Neutrophil (primary cell): ENCODE measurements at regions not wholly inside any gene's neighbourhood (a gene's known extent, or its start where the extent isn't known, plus 50 kb on each side); places are given as distances from the start of the nearest gene placed in this dataset.

Source experiments
- H3K27ac ChIP-seq: fragments of 200-600 bp; sonication (generic); 2 replicates; pipeline ENCODE4 v1.5.1; 2016; ENCODE audit warnings: mild to moderate bottlenecking, moderate library complexity
- H3K27me3 ChIP-seq: fragments of 200-600 bp; sonication (generic); 2 replicates; pipeline ENCODE4 v1.6.0; 2016; ENCODE audit warnings: mild to moderate bottlenecking
- H3K36me3 ChIP-seq: fragments of 200-600 bp; sonication (generic); 2 replicates; pipeline ENCODE4 v1.5.1; 2017
- H3K4me1 ChIP-seq, 2 experiments: fragments of 200-600 bp in 1 of 2; sonication (generic) in 1 of 2; 1 replicate in 1 of 2; 2 replicates in 1 of 2; pipeline versions ENCODE4 v1.5.1 to v1.6.1; 2013 to 2016; ENCODE audit warnings: low read depth in 1 of 2, low read length in 1 of 2, mild to moderate bottlenecking in 1 of 2, moderate library complexity in 1 of 2; ENCODE audit not compliant: control insufficient read depth in 1 of 2, insufficient read depth in 1 of 2
- H3K4me3 ChIP-seq, 2 experiments: fragments of 200-600 bp in 1 of 2; sonication (generic) in 1 of 2; 1 replicate in 1 of 2; 2 replicates in 1 of 2; pipeline ENCODE4 v1.5.1; 2013 to 2016; ENCODE audit warnings: low read depth in 1 of 2, low read length in 1 of 2, mild to moderate bottlenecking in 1 of 2, moderate library complexity in 1 of 2
- H3K9me3 ChIP-seq: fragments of 200-600 bp; sonication (generic); 2 replicates; pipeline ENCODE4 v1.5.1; 2016
- TF ChIP-seq, protein P1 (sequence below): fragments of 200-600 bp; sonication (generic); IDR thresholded peaks from 2 replicates; pipeline ENCODE4 v1.5.1; 2016; ENCODE audit warnings: antibody characterized with exemption

DNA sequence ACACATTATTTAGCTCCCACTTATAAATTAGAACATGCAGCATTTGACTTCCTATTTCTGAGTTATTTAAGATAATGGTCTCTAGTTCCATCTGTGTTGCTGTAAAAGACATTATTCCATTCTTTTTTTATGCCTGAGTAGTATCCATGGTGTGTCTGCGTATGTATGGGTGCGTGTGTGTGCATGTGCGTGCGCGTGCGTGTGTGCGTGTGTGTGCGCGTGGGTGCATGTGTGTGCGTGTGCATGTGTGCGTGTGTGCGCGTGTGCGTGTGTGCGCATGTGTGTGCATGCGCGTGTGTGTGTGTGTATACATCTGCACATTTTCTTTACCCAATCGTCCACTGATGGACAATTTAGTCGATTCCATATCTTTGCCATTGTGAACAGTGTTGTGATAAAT is 479.4 kb upstream of the TMEM132C start:
- Histone ChIP-seq H3K4me3 (no peak overlapping the region), H3K9me3 (no peaks in the 10 kb centered on the region), H3K36me3 (no peaks in the 10 kb centered on the region), H3K27me3 (no peaks in the 10 kb centered on the region), H3K27ac (no peak overlapping the region), H3K4me1 (no peaks in the 10 kb centered on the region)
- TF ChIP-seq, protein P1, sequence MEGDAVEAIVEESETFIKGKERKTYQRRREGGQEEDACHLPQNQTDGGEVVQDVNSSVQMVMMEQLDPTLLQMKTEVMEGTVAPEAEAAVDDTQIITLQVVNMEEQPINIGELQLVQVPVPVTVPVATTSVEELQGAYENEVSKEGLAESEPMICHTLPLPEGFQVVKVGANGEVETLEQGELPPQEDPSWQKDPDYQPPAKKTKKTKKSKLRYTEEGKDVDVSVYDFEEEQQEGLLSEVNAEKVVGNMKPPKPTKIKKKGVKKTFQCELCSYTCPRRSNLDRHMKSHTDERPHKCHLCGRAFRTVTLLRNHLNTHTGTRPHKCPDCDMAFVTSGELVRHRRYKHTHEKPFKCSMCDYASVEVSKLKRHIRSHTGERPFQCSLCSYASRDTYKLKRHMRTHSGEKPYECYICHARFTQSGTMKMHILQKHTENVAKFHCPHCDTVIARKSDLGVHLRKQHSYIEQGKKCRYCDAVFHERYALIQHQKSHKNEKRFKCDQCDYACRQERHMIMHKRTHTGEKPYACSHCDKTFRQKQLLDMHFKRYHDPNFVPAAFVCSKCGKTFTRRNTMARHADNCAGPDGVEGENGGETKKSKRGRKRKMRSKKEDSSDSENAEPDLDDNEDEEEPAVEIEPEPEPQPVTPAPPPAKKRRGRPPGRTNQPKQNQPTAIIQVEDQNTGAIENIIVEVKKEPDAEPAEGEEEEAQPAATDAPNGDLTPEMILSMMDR: no peak

- no peak overlapping the region for H3K4me3 ChIP-seq
- H3K27ac ChIP-seq: no peak overlapping the region
- H3K27me3 ChIP-seq: no peaks in the 10 kb centered on the region
- H3K36me3 ChIP-seq: no peaks in the 10 kb centered on the region
- TF ChIP-seq, protein P1: no peak
- H3K4me1 ChIP-seq: no peaks in the 10 kb centered on the region
- no peaks in the 10 kb centered on the region for H3K9me3 ChIP-seq
These were observed 476.6 kb upstream of the TMEM132C start for GRCh38 chr12:127790376-127790775.

DNA sequence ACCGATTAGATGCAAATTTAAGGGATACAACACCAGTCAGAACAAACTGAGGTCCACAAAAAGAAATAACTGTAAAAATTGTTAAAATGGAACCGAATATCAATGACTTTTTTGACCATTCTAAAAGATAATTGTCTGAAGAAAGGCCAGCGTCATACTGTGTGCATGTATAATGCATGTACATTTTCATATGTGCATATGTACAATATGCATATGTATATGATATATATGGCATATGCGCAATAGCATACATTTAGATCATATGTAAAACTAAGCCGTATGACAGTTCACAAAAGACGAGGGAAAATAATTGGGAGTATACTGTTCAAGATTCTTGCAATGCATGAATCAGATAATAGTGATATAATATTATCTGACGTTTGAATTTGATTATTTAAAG is 475.8 kb upstream of the TMEM132C start:
- TF ChIP-seq, protein P1: no peak

DNA sequence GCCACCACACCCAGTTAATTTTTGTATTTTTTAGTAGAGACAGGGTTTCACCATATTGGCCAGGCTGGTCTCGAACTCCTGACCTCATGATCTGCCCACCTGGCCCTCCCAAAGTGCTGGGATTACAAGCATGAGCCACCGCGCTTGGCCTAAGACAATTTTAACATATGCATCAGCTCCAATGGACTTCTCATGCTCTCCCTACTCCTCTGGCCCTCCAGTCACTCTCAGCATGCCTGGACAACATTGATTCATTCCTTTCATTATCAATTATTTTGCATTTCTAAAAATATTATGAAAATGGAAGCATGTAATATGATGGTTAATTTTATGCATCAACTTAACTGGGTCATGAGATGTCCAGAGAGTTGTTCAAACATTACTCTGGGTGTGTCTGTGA is 469.1 kb upstream of the TMEM132C start:
- Histone ChIP-seq H3K4me3 (no peak overlapping the region), H3K4me1 (no peaks in the 10 kb centered on the region), H3K27ac (no peak overlapping the region), H3K27me3 (no peaks in the 10 kb centered on the region), H3K36me3 (no peaks in the 10 kb centered on the region), H3K9me3 (no peaks in the 10 kb centered on the region)
- TF ChIP-seq, protein P1: no peak

More for the DNA sequence above, 475.8 kb upstream of the TMEM132C start:
- Histone ChIP-seq H3K9me3 (no peaks in the 10 kb centered on the region), H3K27me3 (no peaks in the 10 kb centered on the region), H3K36me3 (no peaks in the 10 kb centered on the region), H3K4me1 (no peaks in the 10 kb centered on the region), H3K4me3 (no peak overlapping the region), H3K27ac (no peak overlapping the region)

DNA sequence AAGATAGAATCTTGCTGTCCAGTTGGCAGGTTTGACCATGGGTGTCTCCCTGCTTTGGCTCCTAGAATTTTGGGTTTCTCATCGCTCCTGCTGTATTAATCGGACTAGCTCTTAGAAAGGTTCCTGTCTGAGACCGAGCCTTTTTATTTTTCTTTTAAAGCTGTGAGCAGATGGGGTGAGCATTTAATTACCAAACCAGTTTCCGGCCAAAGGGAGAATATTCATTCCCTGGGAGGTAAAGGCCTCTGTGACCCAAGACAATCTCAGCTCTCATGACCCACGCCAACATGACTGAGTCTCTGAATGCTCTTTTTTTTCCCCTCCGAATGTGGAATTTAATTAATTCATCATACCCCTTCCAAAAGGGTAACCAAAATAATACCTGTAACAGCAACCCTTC is 464.7 kb upstream of the TMEM132C start:
- TF ChIP-seq, protein P1: no peak
- Histone ChIP-seq H3K9me3 (no peaks in the 10 kb centered on the region), H3K36me3 (no peaks in the 10 kb centered on the region), H3K27ac (no peak overlapping the region), H3K27me3 (no peaks in the 10 kb centered on the region), H3K4me3 (no peak overlapping the region), H3K4me1 (no peaks in the 10 kb centered on the region)

DNA sequence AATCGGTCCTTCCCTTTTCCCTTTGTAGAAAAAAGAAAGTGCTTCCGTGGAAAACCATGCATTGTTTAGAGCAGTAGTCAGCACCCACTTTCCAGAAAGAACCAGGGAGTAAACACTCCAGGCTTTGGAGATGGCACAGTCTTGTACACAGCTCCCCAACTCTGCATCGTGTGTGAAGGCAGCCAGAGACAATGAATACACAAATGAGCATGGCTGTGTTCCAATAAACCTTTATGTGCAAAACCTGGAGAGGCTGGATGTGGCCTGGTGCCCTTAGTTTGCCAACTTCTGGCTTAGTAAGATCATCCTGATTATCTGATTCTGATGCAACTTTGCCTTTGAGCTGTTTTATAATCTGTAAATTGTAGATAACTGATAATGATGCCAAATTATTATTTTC is 463.4 kb upstream of the TMEM132C start:
- TF ChIP-seq, protein P1: no peak
- H3K27me3 ChIP-seq: no peaks in the 10 kb centered on the region

More for the DNA sequence above, 463.4 kb upstream of the TMEM132C start:
- H3K4me1 ChIP-seq: no peaks in the 10 kb centered on the region
- no peak overlapping the region for H3K27ac ChIP-seq
- no peaks in the 10 kb centered on the region for H3K36me3 ChIP-seq
- H3K4me3 ChIP-seq: no peak overlapping the region
- H3K9me3 ChIP-seq: no peaks in the 10 kb centered on the region
